Spleen (tissue), 7 donors: ENCODE measurements at regions not wholly inside any gene's neighbourhood (a gene's known extent, or its start where the extent isn't known, plus 50 kb on each side); places are given as distances from the start of the nearest gene placed in this dataset.

Experiments used
- POLR2A ChIP-seq, 3 donors: fragments of 450-650 bp; IDR thresholded peaks; one replicate each; pipeline ENCODE4 v1.5.1; 2017; ENCODE audit warnings: antibody characterized with exemption in 3 of 3, mild to moderate bottlenecking in 1 of 3
- TF ChIP-seq, protein P1 (sequence below), 11 experiments: fragments of 200-600 bp in 7 of 11; fragments of 450-650 bp in 4 of 11; sonication (generic) in 4 of 11; IDR thresholded peaks in 8 of 11; conservative IDR thresholded peaks in 3 of 11; 1 replicate in 7 of 11; 2 replicates in 4 of 11; pipeline versions ENCODE4 v1.4.0 to v1.8.0; 2016 to 2021; ENCODE audit warnings: antibody characterized with exemption in 11 of 11, inconsistent platforms in 4 of 11, mild to moderate bottlenecking in 1 of 11
- donor health status: DM: no; HTN: no; CAD: no; lungs with moderate emphysema.
- donor health status: DM: no; HTN: no; CAD: no.
- donor health status: DM: no; HTN: no; CAD: no.

- TF ChIP-seq, protein P1, sequence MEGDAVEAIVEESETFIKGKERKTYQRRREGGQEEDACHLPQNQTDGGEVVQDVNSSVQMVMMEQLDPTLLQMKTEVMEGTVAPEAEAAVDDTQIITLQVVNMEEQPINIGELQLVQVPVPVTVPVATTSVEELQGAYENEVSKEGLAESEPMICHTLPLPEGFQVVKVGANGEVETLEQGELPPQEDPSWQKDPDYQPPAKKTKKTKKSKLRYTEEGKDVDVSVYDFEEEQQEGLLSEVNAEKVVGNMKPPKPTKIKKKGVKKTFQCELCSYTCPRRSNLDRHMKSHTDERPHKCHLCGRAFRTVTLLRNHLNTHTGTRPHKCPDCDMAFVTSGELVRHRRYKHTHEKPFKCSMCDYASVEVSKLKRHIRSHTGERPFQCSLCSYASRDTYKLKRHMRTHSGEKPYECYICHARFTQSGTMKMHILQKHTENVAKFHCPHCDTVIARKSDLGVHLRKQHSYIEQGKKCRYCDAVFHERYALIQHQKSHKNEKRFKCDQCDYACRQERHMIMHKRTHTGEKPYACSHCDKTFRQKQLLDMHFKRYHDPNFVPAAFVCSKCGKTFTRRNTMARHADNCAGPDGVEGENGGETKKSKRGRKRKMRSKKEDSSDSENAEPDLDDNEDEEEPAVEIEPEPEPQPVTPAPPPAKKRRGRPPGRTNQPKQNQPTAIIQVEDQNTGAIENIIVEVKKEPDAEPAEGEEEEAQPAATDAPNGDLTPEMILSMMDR (IDR thresholded peaks at IDR 0.05 in 8 of 11, conservative IDR thresholded peaks at IDR 0.05 in 3 of 11), result no peak
- TF ChIP-seq POLR2A (IDR thresholded peaks at IDR 0.05), result no peak
Observed at GRCh38 chr14:34275530-34275929, 186.5 kb downstream of the SPTSSA start.
